SK-N-MC (cell line): ENCODE measurements at regions not wholly inside any gene's neighbourhood (a gene's known extent, or its start where the extent isn't known, plus 50 kb on each side); places are given as distances from the start of the nearest gene placed in this dataset.

Experiments used
- FOXP2 ChIP-seq: optimal IDR thresholded peaks from 2 replicates; pipeline ENCODE3; 2011; ENCODE audit warnings: mild to moderate bottlenecking, moderate library complexity; ENCODE audit not compliant: insufficient read depth; ENCODE audit errors: extremely low read length, control extremely low read depth
- POLR2AphosphoS5 ChIP-seq: IDR thresholded peaks from 2 replicates; pipeline ENCODE4 v1.6.1; 2012; ENCODE audit warnings: mild to moderate bottlenecking, low read depth, low read length, borderline replicate concordance

- TF ChIP-seq POLR2AphosphoS5 (no peak), FOXP2 (no peak)
Observed at GRCh38 chr10:28457110-28457509, 75.8 kb upstream of the WAC start.
